ENCODE measurements at regions not wholly inside any gene's neighbourhood (a gene's known extent, or its start where the extent isn't known, plus 50 kb on each side); places are given as distances from the start of the nearest gene placed in this dataset.

DNA sequence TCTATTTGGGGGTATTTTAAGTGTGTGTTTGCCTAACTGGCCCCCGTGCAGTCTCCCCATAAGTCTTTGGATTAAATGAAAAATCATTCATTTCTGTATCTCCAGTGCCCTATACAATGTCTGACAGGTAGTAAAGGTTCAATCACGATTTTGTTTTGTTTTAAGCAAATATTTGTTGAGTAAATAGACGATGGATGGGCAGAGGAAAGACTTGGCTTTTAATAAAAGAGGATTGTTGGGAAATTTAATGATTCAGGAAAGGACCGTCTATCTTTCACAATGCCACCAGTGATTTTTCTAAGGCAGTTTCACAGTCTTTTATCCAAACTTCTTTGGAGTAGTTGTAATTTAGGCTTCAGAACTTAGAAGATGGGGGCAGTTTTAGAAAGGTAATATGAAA is 636.6 kb upstream of the GOT2 start:
- Histone ChIP-seq H3K36me3 (ENCODE audit: control insufficient read depth, insufficient read depth, low read length) (no peaks in the 10 kb centered on the region), H3K4me1 (ENCODE audit: control insufficient read depth, insufficient read depth, low read length, poor library complexity, severe bottlenecking) (no peaks in the 10 kb centered on the region), H3K27me3 (ENCODE audit: control insufficient read depth, insufficient read depth, low read length) (no peaks in the 10 kb centered on the region), H3K4me3 (ENCODE audit: low read depth, low read length) (no peak overlapping the region), H3K9me3 (ENCODE audit: control insufficient read depth in 2 of 2, low read length in 2 of 2) (peaks cover 0 to 2% of the 10 kb centered on the region in 2 experiments), H3K27ac (ENCODE audit: insufficient read depth, low read length, poor library complexity, severe bottlenecking) (no peak overlapping the region)
- ATAC-seq (ENCODE audit: low read depth in 2 of 2), result no peak
- Mint-ChIP-seq H3K36me3 (no peaks in the 10 kb centered on the region), H3K4me1 (no peaks in the 10 kb centered on the region), H3K27me3 (no peaks in the 10 kb centered on the region), H3K4me3 (no peak overlapping the region), H3K9me3 (peaks cover 0 to 24% (median 8%) of the 10 kb centered on the region in 7 donors), H3K27ac (no peak overlapping the region)
- no peak for DNase-seq

- H3K4me1 Mint-ChIP-seq, result no peaks in the 10 kb centered on the region
- H3K4me3 Mint-ChIP-seq, result no peak overlapping the region
- H3K36me3 Mint-ChIP-seq, result no peaks in the 10 kb centered on the region
- H3K9me3 Mint-ChIP-seq, result peaks cover 0 to 13% (median 4%) of the 10 kb centered on the region in 7 donors
- no peak for ATAC-seq (ENCODE audit: low read depth in 2 of 2)
- H3K4me1 ChIP-seq (ENCODE audit: control insufficient read depth, insufficient read depth, low read length, poor library complexity, severe bottlenecking), result no peaks in the 10 kb centered on the region
- H3K27ac Mint-ChIP-seq, result no peak overlapping the region
- no peaks in the 10 kb centered on the region for H3K36me3 ChIP-seq (ENCODE audit: control insufficient read depth, insufficient read depth, low read length)
- H3K27ac ChIP-seq (ENCODE audit: insufficient read depth, low read length, poor library complexity, severe bottlenecking), result no peak overlapping the region
- H3K27me3 Mint-ChIP-seq, result no peaks in the 10 kb centered on the region
- H3K9me3 ChIP-seq (ENCODE audit: control insufficient read depth in 2 of 2, low read length in 2 of 2), result peaks cover 0 to 2% of the 10 kb centered on the region in 2 experiments
- H3K27me3 ChIP-seq (ENCODE audit: control insufficient read depth, insufficient read depth, low read length), result no peaks in the 10 kb centered on the region
- no peak for DNase-seq
- H3K4me3 ChIP-seq (ENCODE audit: low read depth, low read length), result no peak overlapping the region
These were observed 635.4 kb upstream of the GOT2 start for GRCh38 chr16:59369523-59369922.

DNA sequence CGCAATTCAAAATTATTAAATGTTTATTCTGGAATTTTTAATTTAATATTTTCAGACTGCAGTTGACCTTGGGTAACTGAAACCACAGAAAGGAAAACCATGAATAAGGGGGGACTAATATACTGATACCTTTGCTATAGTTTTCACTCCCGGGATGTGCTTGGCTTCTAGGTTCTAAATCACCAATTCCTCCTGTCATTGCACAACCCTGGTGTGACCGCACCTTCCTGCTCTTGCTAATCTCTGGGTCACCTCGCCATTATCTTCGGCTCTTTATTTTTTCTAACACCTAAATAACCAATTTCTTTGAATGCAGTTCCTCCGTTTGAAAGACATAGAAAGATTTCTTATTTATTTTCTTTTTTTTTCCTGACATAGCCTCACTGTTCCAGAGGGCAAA is 634.5 kb upstream of the GOT2 start:
- H3K27ac Mint-ChIP-seq, result no peak overlapping the region
- H3K4me3 Mint-ChIP-seq, result no peak overlapping the region
- Histone ChIP-seq H3K36me3 (ENCODE audit: control insufficient read depth, insufficient read depth, low read length) (no peaks in the 10 kb centered on the region), H3K9me3 (ENCODE audit: control insufficient read depth in 2 of 2, low read length in 2 of 2) (peaks cover 0 to 2% of the 10 kb centered on the region in 2 experiments), H3K27me3 (ENCODE audit: control insufficient read depth, insufficient read depth, low read length) (no peaks in the 10 kb centered on the region), H3K4me1 (ENCODE audit: control insufficient read depth, insufficient read depth, low read length, poor library complexity, severe bottlenecking) (no peaks in the 10 kb centered on the region), H3K27ac (ENCODE audit: insufficient read depth, low read length, poor library complexity, severe bottlenecking) (no peak overlapping the region), H3K4me3 (ENCODE audit: low read depth, low read length) (no peak overlapping the region)
- no peak for ATAC-seq (ENCODE audit: low read depth in 2 of 2)
- H3K4me1 Mint-ChIP-seq, result no peaks in the 10 kb centered on the region
- H3K36me3 Mint-ChIP-seq, result no peaks in the 10 kb centered on the region
- H3K27me3 Mint-ChIP-seq, result no peaks in the 10 kb centered on the region
- peaks cover 0 to 12% (median 4%) of the 10 kb centered on the region in 7 donors for H3K9me3 Mint-ChIP-seq
- no peak for DNase-seq

DNA sequence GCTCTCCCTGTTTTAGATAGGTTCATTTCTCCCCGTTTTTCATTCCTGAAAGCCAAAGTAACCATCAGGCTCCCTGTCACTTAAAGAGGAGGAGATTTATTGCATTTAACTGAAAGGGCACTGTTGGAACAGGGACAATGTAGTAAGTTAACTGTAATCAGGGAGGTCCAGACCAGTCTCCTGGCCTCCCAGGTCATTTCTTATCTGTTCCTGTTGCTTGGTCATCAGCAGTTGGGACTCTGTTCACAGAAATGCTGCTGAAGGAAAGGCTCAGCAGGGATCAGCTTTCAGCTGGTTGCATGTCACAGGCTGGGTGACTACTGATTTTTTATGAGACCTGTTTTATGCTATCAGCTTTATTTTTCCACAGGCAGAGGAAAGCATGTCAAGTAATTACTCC is 622.6 kb upstream of the GOT2 start:
- H3K27ac ChIP-seq (ENCODE audit: insufficient read depth, low read length, poor library complexity, severe bottlenecking), result no peak overlapping the region
- H3K4me1 Mint-ChIP-seq, result no peaks in the 10 kb centered on the region
- H3K4me3 Mint-ChIP-seq, result no peak overlapping the region
- no peaks in the 10 kb centered on the region for H3K36me3 Mint-ChIP-seq
- H3K4me1 ChIP-seq (ENCODE audit: control insufficient read depth, insufficient read depth, low read length, poor library complexity, severe bottlenecking), result no peaks in the 10 kb centered on the region
- no peaks in the 10 kb centered on the region for H3K27me3 Mint-ChIP-seq
- H3K27me3 ChIP-seq (ENCODE audit: control insufficient read depth, insufficient read depth, low read length), result no peaks in the 10 kb centered on the region
- no peaks in the 10 kb centered on the region for H3K9me3 ChIP-seq (ENCODE audit: control insufficient read depth in 2 of 2, low read length in 2 of 2)
- H3K4me3 ChIP-seq (ENCODE audit: low read depth, low read length), result no peak overlapping the region
- peaks cover 0 to 14% (median 8%) of the 10 kb centered on the region in 7 donors for H3K9me3 Mint-ChIP-seq
- no peak for ATAC-seq (ENCODE audit: low read depth in 2 of 2)
- H3K36me3 ChIP-seq (ENCODE audit: control insufficient read depth, insufficient read depth, low read length), result no peaks in the 10 kb centered on the region
- H3K27ac Mint-ChIP-seq, result no peak overlapping the region
- no peak for DNase-seq

DNA sequence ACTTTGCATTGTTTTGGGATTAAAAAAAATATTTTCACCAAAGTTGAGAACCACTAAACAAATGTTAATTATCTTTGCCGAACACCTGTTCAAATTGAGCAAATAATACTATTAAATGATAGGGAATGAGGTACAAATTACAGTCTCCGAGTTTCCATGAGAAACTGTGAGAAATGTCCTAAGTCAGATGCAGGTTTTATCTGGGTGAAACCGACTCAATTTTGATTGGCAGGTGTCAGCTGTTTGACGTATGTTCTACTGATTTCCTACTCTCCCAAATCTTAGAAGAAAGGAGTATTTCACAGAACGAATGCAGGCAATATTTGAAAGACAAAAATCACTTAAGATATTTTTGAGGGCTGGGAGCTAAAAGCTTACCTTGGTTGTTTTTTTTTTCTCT is 622.0 kb upstream of the GOT2 start:
- Histone ChIP-seq H3K27me3 (ENCODE audit: control insufficient read depth, insufficient read depth, low read length) (no peaks in the 10 kb centered on the region), H3K4me3 (ENCODE audit: low read depth, low read length) (no peak overlapping the region), H3K36me3 (ENCODE audit: control insufficient read depth, insufficient read depth, low read length) (no peaks in the 10 kb centered on the region), H3K27ac (ENCODE audit: insufficient read depth, low read length, poor library complexity, severe bottlenecking) (no peak overlapping the region), H3K4me1 (ENCODE audit: control insufficient read depth, insufficient read depth, low read length, poor library complexity, severe bottlenecking) (no peaks in the 10 kb centered on the region), H3K9me3 (ENCODE audit: control insufficient read depth in 2 of 2, low read length in 2 of 2) (no peaks in the 10 kb centered on the region)
- Mint-ChIP-seq H3K27ac (no peak overlapping the region), H3K27me3 (no peaks in the 10 kb centered on the region), H3K9me3 (peaks cover 0 to 14% (median 8%) of the 10 kb centered on the region in 7 donors), H3K36me3 (no peaks in the 10 kb centered on the region), H3K4me3 (no peak overlapping the region), H3K4me1 (no peaks in the 10 kb centered on the region)
- ATAC-seq (ENCODE audit: low read depth in 2 of 2) (no peak), DNase-seq (no peak)

DNA sequence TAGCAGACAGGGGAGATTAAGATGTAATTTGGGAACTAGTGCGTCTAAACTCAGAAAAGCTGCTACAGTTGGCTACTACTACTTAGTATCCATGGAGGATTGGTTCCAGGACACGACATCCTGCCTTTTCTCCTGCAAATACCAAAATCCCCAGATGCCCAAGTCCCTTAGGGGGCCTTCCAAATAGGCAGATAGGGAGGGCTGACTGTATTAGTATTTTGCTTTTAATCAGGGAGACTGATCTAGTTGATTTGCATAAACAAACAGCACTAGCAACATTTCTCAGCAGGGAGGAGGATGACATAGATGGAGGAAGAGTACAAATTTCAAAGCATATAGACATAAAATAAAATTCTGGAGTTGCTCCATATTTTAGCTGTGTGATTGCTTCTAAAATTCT is 621.6 kb upstream of the GOT2 start:
- H3K4me3 Mint-ChIP-seq, result no peak overlapping the region
- no peak overlapping the region for H3K27ac Mint-ChIP-seq
- no peaks in the 10 kb centered on the region for H3K36me3 ChIP-seq (ENCODE audit: control insufficient read depth, insufficient read depth, low read length)
- H3K4me1 Mint-ChIP-seq, result no peaks in the 10 kb centered on the region
- H3K9me3 Mint-ChIP-seq, result peaks cover 0 to 14% (median 8%) of the 10 kb centered on the region in 7 donors
- H3K4me3 ChIP-seq (ENCODE audit: low read depth, low read length), result no peak overlapping the region
- no peaks in the 10 kb centered on the region for H3K27me3 Mint-ChIP-seq
- no peaks in the 10 kb centered on the region for H3K36me3 Mint-ChIP-seq
- no peak for DNase-seq
- H3K4me1 ChIP-seq (ENCODE audit: control insufficient read depth, insufficient read depth, low read length, poor library complexity, severe bottlenecking), result no peaks in the 10 kb centered on the region
- ATAC-seq (ENCODE audit: low read depth in 2 of 2), result no peak
- no peaks in the 10 kb centered on the region for H3K9me3 ChIP-seq (ENCODE audit: control insufficient read depth in 2 of 2, low read length in 2 of 2)
- H3K27ac ChIP-seq (ENCODE audit: insufficient read depth, low read length, poor library complexity, severe bottlenecking), result no peak overlapping the region
- no peaks in the 10 kb centered on the region for H3K27me3 ChIP-seq (ENCODE audit: control insufficient read depth, insufficient read depth, low read length)

GRCh38 chr16:59351305-59351903 is 617.3 kb upstream of the GOT2 start:
- H3K9me3 Mint-ChIP-seq, result peaks cover 0 to 12% (median 9%) of the 10 kb centered on the region in 7 donors
- H3K27ac ChIP-seq (ENCODE audit: insufficient read depth, low read length, poor library complexity, severe bottlenecking), result no peak overlapping the region
- no peaks in the 10 kb centered on the region for H3K27me3 Mint-ChIP-seq
- H3K4me3 Mint-ChIP-seq, result no peak overlapping the region
- no peak overlapping the region for H3K4me3 ChIP-seq (ENCODE audit: low read depth, low read length)
- H3K36me3 Mint-ChIP-seq, result no peaks in the 10 kb centered on the region
- H3K27me3 ChIP-seq (ENCODE audit: control insufficient read depth, insufficient read depth, low read length), result no peaks in the 10 kb centered on the region
- H3K4me1 Mint-ChIP-seq, result no peaks in the 10 kb centered on the region
- H3K36me3 ChIP-seq (ENCODE audit: control insufficient read depth, insufficient read depth, low read length), result no peaks in the 10 kb centered on the region
- H3K9me3 ChIP-seq (ENCODE audit: control insufficient read depth in 2 of 2, low read length in 2 of 2), result no peaks in the 10 kb centered on the region
- ATAC-seq (ENCODE audit: low read depth in 2 of 2) (no peak), DNase-seq (no peak)
- H3K4me1 ChIP-seq (ENCODE audit: control insufficient read depth, insufficient read depth, low read length, poor library complexity, severe bottlenecking), result no peaks in the 10 kb centered on the region
- H3K27ac Mint-ChIP-seq, result no peak overlapping the region

DNA sequence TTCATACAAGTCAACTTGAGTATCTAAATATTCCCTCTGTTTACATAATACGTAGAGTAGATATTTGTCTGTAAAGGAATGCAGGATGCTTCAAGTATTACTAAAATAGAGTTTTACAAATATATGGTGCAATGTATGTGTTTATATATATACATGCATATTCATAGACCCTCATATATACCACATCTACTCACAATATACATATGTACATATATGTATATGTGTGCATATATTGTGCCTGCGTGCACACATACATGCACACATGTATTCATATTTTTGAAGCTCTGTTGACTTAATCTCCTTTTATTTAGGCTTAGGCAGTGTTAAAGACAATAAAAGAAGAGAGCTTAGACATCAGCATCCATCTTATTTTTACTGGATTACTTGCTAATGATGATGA is 616.6 kb upstream of the GOT2 start:
- H3K27ac Mint-ChIP-seq, result no peak overlapping the region
- H3K4me3 ChIP-seq (ENCODE audit: low read depth, low read length), result no peak overlapping the region
- H3K27me3 Mint-ChIP-seq, result no peaks in the 10 kb centered on the region
- DNase-seq, result no peak
- no peak overlapping the region for H3K27ac ChIP-seq (ENCODE audit: insufficient read depth, low read length, poor library complexity, severe bottlenecking)
- H3K9me3 Mint-ChIP-seq, result peaks cover 0 to 12% (median 7%) of the 10 kb centered on the region in 7 donors
- H3K4me3 Mint-ChIP-seq, result no peak overlapping the region
- H3K9me3 ChIP-seq (ENCODE audit: control insufficient read depth in 2 of 2, low read length in 2 of 2), result peaks cover 0 to 2% of the 10 kb centered on the region in 2 experiments
- H3K4me1 ChIP-seq (ENCODE audit: control insufficient read depth, insufficient read depth, low read length, poor library complexity, severe bottlenecking), result no peaks in the 10 kb centered on the region
- no peaks in the 10 kb centered on the region for H3K36me3 Mint-ChIP-seq
- H3K27me3 ChIP-seq (ENCODE audit: control insufficient read depth, insufficient read depth, low read length), result no peaks in the 10 kb centered on the region
- no peaks in the 10 kb centered on the region for H3K4me1 Mint-ChIP-seq
- no peaks in the 10 kb centered on the region for H3K36me3 ChIP-seq (ENCODE audit: control insufficient read depth, insufficient read depth, low read length)
- no peak for ATAC-seq (ENCODE audit: low read depth in 2 of 2)

Data from CD4-positive, CD25-positive, alpha-beta regulatory T cell (primary cell).